Smooth muscle cell (in vitro differentiated cells): ENCODE measurements at regions not wholly inside any gene's neighbourhood (a gene's known extent, or its start where the extent isn't known, plus 50 kb on each side); places are given as distances from the start of the nearest gene placed in this dataset.
A peak's percentile ranks its signal among the peaks of the same experiment; 100 is the strongest.

ENCODE experiments used
- DNase-seq: peaks from one replicate; lab custom pipeline; 2025; ENCODE audit not compliant: unreplicated experiment; lab: John Stamatoyannopoulos, UW
- H2AFZ ChIP-seq: fragments of 200-600 bp; sonication (generic); 2 replicates; pipeline ENCODE4 v1.6.0; 2016; ENCODE audit warnings: antibody characterized with exemption, low read depth, mild to moderate bottlenecking
- H3F3A ChIP-seq: fragments of 200-600 bp; sonication (generic); 2 replicates; pipeline ENCODE4 v1.6.0; 2017; ENCODE audit warnings: antibody characterized with exemption, low read depth
- H3K27ac ChIP-seq: fragments of 200-600 bp; sonication (generic); 2 replicates; pipeline ENCODE4 v1.5.1; 2016; ENCODE audit warnings: low read depth, mild to moderate bottlenecking
- H3K27me3 ChIP-seq: fragments of 200-600 bp; sonication (generic); 2 replicates; pipeline ENCODE4 v1.6.1; 2016; ENCODE audit warnings: low read depth, mild to moderate bottlenecking
- H3K36me3 ChIP-seq: fragments of 200-600 bp; sonication (generic); 2 replicates; pipeline ENCODE4 v1.5.1; 2016; ENCODE audit warnings: low read depth
- H3K4me1 ChIP-seq: fragments of 200-600 bp; sonication (generic); 2 replicates; pipeline ENCODE4 v1.5.1; 2016; ENCODE audit warnings: low read depth
- H3K4me2 ChIP-seq: fragments of 200-600 bp; sonication (generic); 2 replicates; pipeline ENCODE4 v1.6.0; 2016; ENCODE audit warnings: mild to moderate bottlenecking
- H3K4me3 ChIP-seq: fragments of 200-600 bp; sonication (generic); 2 replicates; pipeline ENCODE4 v1.5.1; 2016; ENCODE audit warnings: mild to moderate bottlenecking
- H3K79me2 ChIP-seq: fragments of 200-600 bp; sonication (generic); 2 replicates; pipeline ENCODE4 v1.6.0; 2016; ENCODE audit warnings: low read depth, mild to moderate bottlenecking
- H3K9ac ChIP-seq: fragments of 200-600 bp; sonication (generic); 2 replicates; pipeline ENCODE4 v1.6.0; 2016; ENCODE audit warnings: low read depth
- H3K9me3 ChIP-seq: fragments of 200-600 bp; sonication (generic); replicated peaks from 2 replicates; pipeline ENCODE4 v1.5.1; 2016; ENCODE audit warnings: low read depth
- H4K20me1 ChIP-seq: fragments of 200-600 bp; sonication (generic); 2 replicates; pipeline ENCODE4 v1.6.0; 2016; ENCODE audit warnings: low read depth
- CTCF ChIP-seq: fragments of 200-600 bp; sonication (generic); IDR thresholded peaks from 2 replicates; pipeline ENCODE4 v1.5.1; 2017; ENCODE audit warnings: borderline replicate concordance, mild to moderate bottlenecking, antibody characterized with exemption; ENCODE audit not compliant: insufficient read depth, poor library complexity, severe bottlenecking
- WGBS: methylation state at CpG from one replicate; pipeline ENCODE4 v1.1.7; 2016; ENCODE audit warnings: low lambda C conversion rate; 5-methylcytosine and 5-hydroxymethylcytosine counted together

- Histone ChIP-seq H3K4me2 (peak overlapping the region; percentile 27), H4K20me1 (no peaks in the 10 kb centered on the region), H3K27ac (peak overlapping the region; percentile 53), H3K4me3 (no peak overlapping the region), H3F3A (peaks cover 6% of the 10 kb centered on the region), H3K4me1 (no peaks in the 10 kb centered on the region), H2AFZ (no peak overlapping the region), H3K9ac (no peak overlapping the region), H3K9me3 (no peaks in the 10 kb centered on the region), H3K79me2 (no peaks in the 10 kb centered on the region), H3K27me3 (no peaks in the 10 kb centered on the region), H3K36me3 (peaks cover 7% of the 10 kb centered on the region)
- 73% methylated on average over 2 of the region's 2 CpGs for WGBS
- no peak for TF ChIP-seq CTCF
- DNase-seq, result no peak
Measured at GRCh38 chr14:71687166-71687831, 244.9 kb upstream of the RGS6 start.

GRCh38 chr14:71688576-71688975 lies 243.7 kb upstream of the RGS6 start:
- Histone ChIP-seq H3K36me3 (peaks cover 7% of the 10 kb centered on the region), H3K79me2 (no peaks in the 10 kb centered on the region), H3F3A (peaks cover 6% of the 10 kb centered on the region), H3K27ac (peak overlapping the region; percentile 22), H4K20me1 (no peaks in the 10 kb centered on the region), H3K4me2 (peak overlapping the region; percentile 35), H3K27me3 (no peaks in the 10 kb centered on the region), H3K9ac (no peak overlapping the region), H3K4me1 (peaks cover 2% of the 10 kb centered on the region), H3K4me3 (no peak overlapping the region), H3K9me3 (no peaks in the 10 kb centered on the region), H2AFZ (no peak overlapping the region)
- no peak for DNase-seq
- WGBS, result 80% methylated on average over 4 of the region's 4 CpGs
- no peak for TF ChIP-seq CTCF

- no peak overlapping the region for H2AFZ ChIP-seq
- H3K27ac ChIP-seq, result no peak overlapping the region
- H3K9me3 ChIP-seq, result no peaks in the 10 kb centered on the region
- H3K27me3 ChIP-seq, result no peaks in the 10 kb centered on the region
- H3K36me3 ChIP-seq, result peaks cover 7% of the 10 kb centered on the region
- DNase-seq, result no peak
- H3K9ac ChIP-seq, result no peak overlapping the region
- no peak for TF ChIP-seq CTCF
- WGBS, result 98% methylated on average over 2 of the region's 2 CpGs
- H3K4me2 ChIP-seq, result no peak overlapping the region
- H3F3A ChIP-seq, result peaks cover 6% of the 10 kb centered on the region
- H3K79me2 ChIP-seq, result no peaks in the 10 kb centered on the region
- H4K20me1 ChIP-seq, result no peaks in the 10 kb centered on the region
- H3K4me3 ChIP-seq, result no peak overlapping the region
- H3K4me1 ChIP-seq, result peaks cover 3% of the 10 kb centered on the region
Measured at GRCh38 chr14:71690478-71690877, 241.8 kb upstream of the RGS6 start.

GRCh38 chr14:71692496-71692895 lies 239.7 kb upstream of the RGS6 start:
- peaks cover 6% of the 10 kb centered on the region for H3F3A ChIP-seq
- H3K36me3 ChIP-seq, result peaks cover 7% of the 10 kb centered on the region
- no peaks in the 10 kb centered on the region for H3K9me3 ChIP-seq
- H3K4me3 ChIP-seq, result no peak overlapping the region
- no peaks in the 10 kb centered on the region for H3K79me2 ChIP-seq
- H3K4me2 ChIP-seq, result no peak overlapping the region
- peaks cover 3% of the 10 kb centered on the region for H3K4me1 ChIP-seq
- TF ChIP-seq CTCF, result no peak
- no peak overlapping the region for H2AFZ ChIP-seq
- WGBS, result 78% methylated on average over 4 of the region's 4 CpGs
- no peak for DNase-seq
- no peaks in the 10 kb centered on the region for H3K27me3 ChIP-seq
- no peaks in the 10 kb centered on the region for H4K20me1 ChIP-seq
- no peak overlapping the region for H3K9ac ChIP-seq
- H3K27ac ChIP-seq, result no peak overlapping the region
